H9 (cell line): ENCODE measurements at regions not wholly inside any gene's neighbourhood (a gene's known extent, or its start where the extent isn't known, plus 50 kb on each side); places are given as distances from the start of the nearest gene placed in this dataset.

Source experiments
- DNase-seq: peaks from one replicate; pipeline ENCODE4 v3.0.0-alpha.2; 2017
- H2AFZ ChIP-seq: one replicate; pipeline ENCODE4 v1.6.1; 2013; ENCODE audit warnings: mild to moderate bottlenecking, low read length, control low read depth, moderate library complexity
- H2AK5ac ChIP-seq: 2 replicates; pipeline ENCODE4 v1.6.1; 2013; ENCODE audit warnings: low read length, control low read depth, mixed read lengths; ENCODE audit not compliant: insufficient read length
- H2BK120ac ChIP-seq: one replicate; pipeline ENCODE4 v1.6.1; 2013; ENCODE audit warnings: low read depth, mild to moderate bottlenecking, low read length, control low read depth, inconsistent platforms; ENCODE audit not compliant: poor library complexity, severe bottlenecking
- H2BK12ac ChIP-seq: 2 replicates; pipeline ENCODE4 v1.6.1; 2013; ENCODE audit warnings: low read length, control low read depth, mixed read lengths, low read depth; ENCODE audit not compliant: insufficient read length
- H2BK15ac ChIP-seq: 2 replicates; pipeline ENCODE4 v1.6.1; 2013; ENCODE audit warnings: low read depth, low read length, control low read depth
- H2BK20ac ChIP-seq: one replicate; pipeline ENCODE4 v1.6.1; 2013; ENCODE audit warnings: low read depth, mild to moderate bottlenecking, low read length, control low read depth, inconsistent platforms; ENCODE audit not compliant: poor library complexity, severe bottlenecking
- H2BK5ac ChIP-seq: 2 replicates; pipeline ENCODE4 v1.6.1; 2013; ENCODE audit warnings: low read length, control low read depth, mixed read lengths; ENCODE audit not compliant: insufficient read length
- H3K14ac ChIP-seq: 2 replicates; pipeline ENCODE4 v1.6.1; 2013; ENCODE audit warnings: low read length, control low read depth; ENCODE audit not compliant: insufficient read depth
- H3K18ac ChIP-seq: 2 replicates; pipeline ENCODE4 v1.6.1; 2013; ENCODE audit warnings: low read depth, mild to moderate bottlenecking, mixed read lengths, low read length, control low read depth; ENCODE audit not compliant: insufficient read length
- H3K23ac ChIP-seq: 2 replicates; pipeline ENCODE4 v1.6.1; 2013; ENCODE audit warnings: low read length, control low read depth, mixed read lengths, low read depth; ENCODE audit not compliant: insufficient read length
- H3K23me2 ChIP-seq: 2 replicates; pipeline ENCODE4 v1.6.1; 2013; ENCODE audit warnings: low read depth, mild to moderate bottlenecking, mixed read lengths, low read length, control low read depth; ENCODE audit not compliant: insufficient read length, poor library complexity, severe bottlenecking
- H3K27ac ChIP-seq: 2 replicates; pipeline ENCODE4 v1.5.1; 2013; ENCODE audit warnings: low read length, control low read depth, mixed read lengths, low read depth; ENCODE audit not compliant: insufficient read length
- H3K27me3 ChIP-seq: 2 replicates; pipeline ENCODE4 v1.6.1; 2013; ENCODE audit warnings: low read length, control low read depth, inconsistent platforms; ENCODE audit not compliant: insufficient read depth
- H3K4ac ChIP-seq: 2 replicates; pipeline ENCODE4 v1.6.1; 2013; ENCODE audit warnings: low read depth, mild to moderate bottlenecking, control low read depth, inconsistent platforms, low read length, moderate library complexity
- H3K4me1 ChIP-seq: 2 replicates; pipeline ENCODE4 v1.6.1; 2013; ENCODE audit warnings: low read length, control low read depth, inconsistent platforms; ENCODE audit not compliant: insufficient read depth
- H3K4me2 ChIP-seq: 2 replicates; pipeline ENCODE4 v1.6.1; 2013; ENCODE audit warnings: low read length, control low read depth, mixed read lengths; ENCODE audit not compliant: insufficient read length, insufficient read depth
- H3K56ac ChIP-seq: 2 replicates; pipeline ENCODE4 v1.6.1; 2013; ENCODE audit warnings: low read depth, mild to moderate bottlenecking, mixed read lengths, low read length, control low read depth; ENCODE audit not compliant: insufficient read length
- H3K79me1 ChIP-seq: 2 replicates; pipeline ENCODE4 v1.6.1; 2013; ENCODE audit warnings: low read depth, mild to moderate bottlenecking, moderate library complexity, low read length, control low read depth, inconsistent platforms; ENCODE audit not compliant: insufficient read depth, poor library complexity, severe bottlenecking
- H3K79me2 ChIP-seq: 2 replicates; pipeline ENCODE4 v1.6.1; 2013; ENCODE audit warnings: low read length, control low read depth, inconsistent platforms; ENCODE audit not compliant: insufficient read depth
- H3K9ac ChIP-seq: 2 replicates; pipeline ENCODE4 v1.6.1; 2013; ENCODE audit warnings: low read length, control low read depth, mixed read lengths; ENCODE audit not compliant: insufficient read length; ENCODE audit errors: extremely low read depth
- H3K9me3 ChIP-seq: one replicate; pipeline ENCODE4 v1.6.1; 2013; ENCODE audit warnings: low read depth, low read length, inconsistent platforms; ENCODE audit not compliant: control insufficient read depth
- H3T11ph ChIP-seq: one replicate; pipeline ENCODE4 v1.6.1; 2013; ENCODE audit warnings: mild to moderate bottlenecking, low read length, control low read depth, inconsistent platforms
- H4K20me1 ChIP-seq: one replicate; pipeline ENCODE4 v1.6.1; 2013; ENCODE audit not compliant: control insufficient read depth, insufficient read length, insufficient read depth
- H4K5ac ChIP-seq: 2 replicates; pipeline ENCODE4 v1.6.1; 2013; ENCODE audit warnings: low read depth, mild to moderate bottlenecking, mixed read lengths, low read length, control low read depth; ENCODE audit not compliant: insufficient read length
- H4K8ac ChIP-seq: replicated peaks from 2 replicates; pipeline ENCODE4 v1.6.1; 2013; ENCODE audit warnings: low read length, control low read depth, mixed read lengths, low read depth; ENCODE audit not compliant: insufficient read length
- H4K91ac ChIP-seq: 2 replicates; pipeline ENCODE4 v1.6.1; 2013; ENCODE audit warnings: low read depth, mild to moderate bottlenecking, moderate library complexity, mixed read lengths, low read length, control low read depth; ENCODE audit not compliant: insufficient read length
- H3K27ac Mint-ChIP-seq, 3 experiments: 2 replicates in 2 of 3; 3 replicates in 1 of 3; pipeline ENCODE4 v1.8.0; 2020 to 2021; ENCODE audit warnings: mixed read lengths in 3 of 3, mild to moderate bottlenecking in 1 of 3, moderate library complexity in 1 of 3
- H3K27me3 Mint-ChIP-seq: 2 replicates; pipeline ENCODE4 v1.8.0; 2021; ENCODE audit warnings: low read depth, mild to moderate bottlenecking, moderate library complexity, mixed read lengths
- H3K36me3 Mint-ChIP-seq, 3 experiments: 2 replicates in 2 of 3; 3 replicates in 1 of 3; pipeline ENCODE4 v1.8.0; 2020 to 2021; ENCODE audit warnings: low read depth in 3 of 3, mixed read lengths in 3 of 3; ENCODE audit not compliant: insufficient read depth in 1 of 3
- H3K4me1 Mint-ChIP-seq, 2 experiments: 2 replicates each; pipeline ENCODE4 v1.8.0; 2020; ENCODE audit warnings: mixed read lengths in 2 of 2
- H3K4me3 Mint-ChIP-seq, 2 experiments: 2 replicates in 1 of 2; 3 replicates in 1 of 2; pipeline ENCODE4 v1.8.0; 2020 to 2021; ENCODE audit warnings: mild to moderate bottlenecking in 2 of 2, mixed read lengths in 2 of 2, moderate library complexity in 1 of 2
- H3K9me3 Mint-ChIP-seq, 2 experiments: 2 replicates in 1 of 2; 3 replicates in 1 of 2; pipeline ENCODE4 v1.8.0; 2020; ENCODE audit warnings: mild to moderate bottlenecking in 2 of 2, mixed read lengths in 2 of 2, moderate library complexity in 1 of 2
- WGBS: extraction: QIAGEN DNeasy Blood & Tissue Kit; methylation state at CpG from one replicate; pipeline ENCODE4 v1.1.7; 2013; ENCODE audit warnings: missing lambda C conversion rate, low lambda C conversion rate, mixed read lengths; ENCODE audit not compliant: insufficient read length; ENCODE audit errors: extremely low coverage; 5-methylcytosine and 5-hydroxymethylcytosine counted together
- TF ChIP-seq, protein P1 (sequence below): fragments of 200-600 bp; sonication (generic); conservative IDR thresholded peaks from 3 replicates; pipeline ENCODE4 v1.8.0; 2021; ENCODE audit warnings: antibody characterized with exemption, mild to moderate bottlenecking

DNA sequence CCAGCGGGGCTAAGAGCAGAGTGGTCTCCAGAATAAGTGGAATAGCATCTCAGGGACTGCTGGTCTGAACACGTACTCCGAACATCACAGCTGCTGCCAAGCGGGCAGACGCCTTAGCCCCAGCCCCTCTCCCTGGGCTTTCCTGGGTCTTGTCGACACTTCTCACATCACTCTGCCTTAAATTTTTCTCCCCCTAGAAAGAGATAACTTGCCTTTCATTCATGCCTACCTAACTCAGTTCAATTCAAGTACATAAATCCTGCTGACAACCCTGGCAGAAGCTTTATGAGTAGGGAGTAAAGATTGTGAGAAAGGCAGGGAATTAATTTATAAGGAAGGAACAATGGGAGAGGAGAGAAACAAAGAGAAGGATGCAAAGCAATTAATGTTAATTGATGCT lies 202.9 kb upstream of the TNP1 start:
- no peak overlapping the region for H3K9ac ChIP-seq
- no peak overlapping the region for H3K56ac ChIP-seq
- H3K79me2 ChIP-seq = no peaks in the 10 kb centered on the region
- H3K4me1 ChIP-seq = peaks cover 3% of the 10 kb centered on the region; the same call in 1 of the 2 replicates
- no peak overlapping the region for H2AK5ac ChIP-seq
- H2BK12ac ChIP-seq = no peak overlapping the region
- no peaks in the 10 kb centered on the region for H3K9me3 ChIP-seq
- no peak overlapping the region for H3K4me2 ChIP-seq
- no peak overlapping the region for H4K91ac ChIP-seq
- H3K4ac ChIP-seq = no peak overlapping the region
- no peaks in the 10 kb centered on the region for H3K27me3 ChIP-seq
- no peak overlapping the region for H2BK15ac ChIP-seq
- H2AFZ ChIP-seq = no peak overlapping the region
- no peaks in the 10 kb centered on the region for H3K36me3 Mint-ChIP-seq
- H4K20me1 ChIP-seq = no peaks in the 10 kb centered on the region
- H2BK120ac ChIP-seq = no peak overlapping the region
- H3K4me1 Mint-ChIP-seq = peaks cover 12 to 13% of the 10 kb centered on the region in 2 experiments
- DNase-seq = no peak
- H2BK20ac ChIP-seq = no peak overlapping the region
- H3K23ac ChIP-seq = no peak overlapping the region
- no peaks in the 10 kb centered on the region for H3K27me3 Mint-ChIP-seq
- no peak overlapping the region for H3K4me3 Mint-ChIP-seq
- H3K23me2 ChIP-seq = no peaks in the 10 kb centered on the region
- no peak overlapping the region for H3K27ac Mint-ChIP-seq
- no peak overlapping the region for H2BK5ac ChIP-seq
- TF ChIP-seq, protein P1, sequence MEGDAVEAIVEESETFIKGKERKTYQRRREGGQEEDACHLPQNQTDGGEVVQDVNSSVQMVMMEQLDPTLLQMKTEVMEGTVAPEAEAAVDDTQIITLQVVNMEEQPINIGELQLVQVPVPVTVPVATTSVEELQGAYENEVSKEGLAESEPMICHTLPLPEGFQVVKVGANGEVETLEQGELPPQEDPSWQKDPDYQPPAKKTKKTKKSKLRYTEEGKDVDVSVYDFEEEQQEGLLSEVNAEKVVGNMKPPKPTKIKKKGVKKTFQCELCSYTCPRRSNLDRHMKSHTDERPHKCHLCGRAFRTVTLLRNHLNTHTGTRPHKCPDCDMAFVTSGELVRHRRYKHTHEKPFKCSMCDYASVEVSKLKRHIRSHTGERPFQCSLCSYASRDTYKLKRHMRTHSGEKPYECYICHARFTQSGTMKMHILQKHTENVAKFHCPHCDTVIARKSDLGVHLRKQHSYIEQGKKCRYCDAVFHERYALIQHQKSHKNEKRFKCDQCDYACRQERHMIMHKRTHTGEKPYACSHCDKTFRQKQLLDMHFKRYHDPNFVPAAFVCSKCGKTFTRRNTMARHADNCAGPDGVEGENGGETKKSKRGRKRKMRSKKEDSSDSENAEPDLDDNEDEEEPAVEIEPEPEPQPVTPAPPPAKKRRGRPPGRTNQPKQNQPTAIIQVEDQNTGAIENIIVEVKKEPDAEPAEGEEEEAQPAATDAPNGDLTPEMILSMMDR = no peak
- H3K9me3 Mint-ChIP-seq = peaks cover 1 to 4% of the 10 kb centered on the region in 2 experiments; a peak in 3 of 5 replicates
- no CpG with 5 or more reads among the region's 6 CpGs for WGBS
- no peaks in the 10 kb centered on the region for H3K79me1 ChIP-seq
- no peak overlapping the region for H4K8ac ChIP-seq
- H3T11ph ChIP-seq = no peak overlapping the region
- no peak overlapping the region for H4K5ac ChIP-seq
- H3K18ac ChIP-seq = no peak overlapping the region
- H3K14ac ChIP-seq = no peak overlapping the region
- no peak overlapping the region for H3K27ac ChIP-seq
